DLD1 (cell line): ENCODE measurements at regions not wholly inside any gene's neighbourhood (a gene's known extent, or its start where the extent isn't known, plus 50 kb on each side); places are given as distances from the start of the nearest gene placed in this dataset.

Experiments used
- in situ Hi-C: cut with HindIII; loops from 2 replicates; pipeline ENCODE4 v1.10.0; 2017; ENCODE audit warnings: low sequenced_read_pairs

- in situ Hi-C loops: no loop called here
These were observed 1509.2 kb downstream of the CDH11 start for GRCh38 chr16:63612462-63613227.

- in situ Hi-C loops: no loop called here
These were observed 1515.1 kb downstream of the CDH11 start for GRCh38 chr16:63606778-63607177.

- in situ Hi-C loops: no loop called here
These were observed 1519.5 kb downstream of the CDH11 start for GRCh38 chr16:63602206-63602927.

GRCh38 chr16:63596716-63597115 lies 1525.1 kb downstream of the CDH11 start:
- in situ Hi-C loops: no loop called here

- in situ Hi-C loops: no loop called here
These were observed 1529.0 kb downstream of the CDH11 start for GRCh38 chr16:63592852-63593251.

GRCh38 chr16:63581570-63581969 lies 1540.3 kb downstream of the CDH11 start:
- in situ Hi-C loops: no loop called here

GRCh38 chr16:63578791-63579190 lies 1542.6 kb upstream of the CDH8 start:
- in situ Hi-C loops: no loop called here

GRCh38 chr16:63577891-63578290 lies 1541.7 kb upstream of the CDH8 start:
- in situ Hi-C loops: no loop called here

- in situ Hi-C loops: no loop called here
These were observed 1538.8 kb upstream of the CDH8 start for GRCh38 chr16:63575041-63575440.

- in situ Hi-C loops: no loop called here
These were observed 1531.9 kb upstream of the CDH8 start for GRCh38 chr16:63568164-63568563.

- in situ Hi-C loops: no loop called here
These were observed 1527.7 kb upstream of the CDH8 start for GRCh38 chr16:63563819-63564505.

GRCh38 chr16:63553980-63554379 lies 1517.7 kb upstream of the CDH8 start:
- in situ Hi-C loops: no loop called here

- in situ Hi-C loops: no loop called here
These were observed 1503.0 kb upstream of the CDH8 start for GRCh38 chr16:63539276-63539675.

- in situ Hi-C loops: no loop called here
These were observed 1494.7 kb upstream of the CDH8 start for GRCh38 chr16:63530974-63531373.

- in situ Hi-C loops: no loop called here
These were observed 1494.0 kb upstream of the CDH8 start for GRCh38 chr16:63530208-63530607.

GRCh38 chr16:63527404-63527803 lies 1491.2 kb upstream of the CDH8 start:
- in situ Hi-C loops: no loop called here

- in situ Hi-C loops: no loop called here
These were observed 1480.2 kb upstream of the CDH8 start for GRCh38 chr16:63516394-63516793.

GRCh38 chr16:63512910-63513309 lies 1476.7 kb upstream of the CDH8 start:
- in situ Hi-C loops: no loop called here

- in situ Hi-C loops: no loop called here
These were observed 1461.2 kb upstream of the CDH8 start for GRCh38 chr16:63497408-63497807.

GRCh38 chr16:63496282-63496681 lies 1460.0 kb upstream of the CDH8 start:
- in situ Hi-C loops: no loop called here

GRCh38 chr16:63488955-63489354 lies 1452.7 kb upstream of the CDH8 start:
- in situ Hi-C loops: no loop called here

GRCh38 chr16:63481060-63481459 lies 1444.8 kb upstream of the CDH8 start:
- in situ Hi-C loops: no loop called here
